Esophagus muscularis mucosa (tissue), 3 donors: ENCODE measurements at regions not wholly inside any gene's neighbourhood (a gene's known extent, or its start where the extent isn't known, plus 50 kb on each side); places are given as distances from the start of the nearest gene placed in this dataset.

Source experiments
- CTCF ChIP-seq, 3 experiments: fragments of 200-600 bp in 2 of 3; fragments of 450-650 bp in 1 of 3; sonication (generic) in 2 of 3; IDR thresholded peaks; one replicate each; pipeline ENCODE4 v1.5.1; 2017 to 2019; ENCODE audit warnings: antibody characterized with exemption in 3 of 3, mild to moderate bottlenecking in 2 of 3, moderate library complexity in 1 of 3
- POLR2A ChIP-seq: fragments of 450-650 bp; IDR thresholded peaks from one replicate; pipeline ENCODE4 v1.6.1; 2017; ENCODE audit warnings: antibody characterized with exemption, moderate library complexity, mild to moderate bottlenecking, low read depth
- POLR2AphosphoS5 ChIP-seq, 2 donors: sonication (generic); formaldehyde crosslinking; IDR thresholded peaks; one replicate each; pipeline ENCODE4 v1.6.1; 2017; ENCODE audit warnings: antibody characterized with exemption in 2 of 2

GRCh38 chr6:86857783-86858182 lies 79.5 kb upstream of the HTR1E start:
- TF ChIP-seq CTCF (IDR thresholded peaks at IDR 0.05) = no peak
- no peak for TF ChIP-seq POLR2AphosphoS5 (IDR thresholded peaks at IDR 0.05)
- no peak for TF ChIP-seq POLR2A
